H1 (cell line): ENCODE measurements at regions not wholly inside any gene's neighbourhood (a gene's known extent, or its start where the extent isn't known, plus 50 kb on each side); places are given as distances from the start of the nearest gene placed in this dataset.

Experiments used
- CEBPB ChIP-seq: IDR thresholded peaks from 2 replicates; pipeline ENCODE4 v1.6.1; 2012; ENCODE audit warnings: low read depth, low read length
- CHD2 ChIP-seq: IDR thresholded peaks from 2 replicates; pipeline ENCODE4 v1.6.1; 2012; ENCODE audit warnings: low read length, improper control_type of control experiment
- RAD21 ChIP-seq, 2 experiments: IDR thresholded peaks in 1 of 2; conservative IDR thresholded peaks in 1 of 2; 2 replicates each; pipeline ENCODE4 v1.6.1; 2011; ENCODE audit warnings: low read depth in 2 of 2, low read length in 2 of 2, improper control_type of control experiment in 1 of 2, inconsistent platforms in 1 of 2, mild to moderate bottlenecking in 1 of 2, moderate library complexity in 1 of 2
- SIRT6 ChIP-seq: IDR thresholded peaks from one replicate; pipeline ENCODE4 v1.7.1; 2012; ENCODE audit warnings: low read length, inconsistent platforms
- SRF ChIP-seq: IDR thresholded peaks from 2 replicates; pipeline ENCODE4 v1.6.1; 2011; ENCODE audit warnings: mild to moderate bottlenecking, low read depth, low read length, moderate library complexity

DNA sequence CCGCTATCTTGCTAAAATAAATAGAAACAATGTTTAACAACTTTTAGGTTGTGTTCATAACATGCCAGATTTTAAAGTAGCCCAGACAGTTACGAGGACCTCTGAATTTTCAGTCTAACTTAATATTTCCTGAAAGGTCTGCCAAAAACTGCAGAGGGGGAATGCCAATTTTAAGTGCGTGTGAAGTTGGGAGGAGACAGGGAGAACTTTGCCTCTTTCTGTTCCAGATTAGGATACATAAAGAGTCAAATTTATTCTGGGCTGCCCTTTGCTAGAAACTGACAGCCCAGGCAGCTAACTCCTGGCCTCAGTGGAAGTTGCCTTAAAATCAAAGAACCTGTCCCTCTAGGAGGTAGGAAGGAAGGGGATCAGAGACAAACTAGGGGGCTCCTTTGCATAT, 52.3 kb upstream of the PIP4K2A start (continued):
- no peak for TF ChIP-seq RAD21 (IDR thresholded peaks at IDR 0.05 in 1 of 2, conservative IDR thresholded peaks at IDR 0.05 in 1 of 2; ENCODE audit: low read depth in 2 of 2, low read length in 2 of 2)
- TF ChIP-seq CEBPB, result no peak
- TF ChIP-seq SIRT6, result no peak
- TF ChIP-seq SRF, result no peak
- TF ChIP-seq CHD2, result no peak
